Upper lobe of left lung (tissue), 6 donors: ENCODE measurements at regions not wholly inside any gene's neighbourhood (a gene's known extent, or its start where the extent isn't known, plus 50 kb on each side); places are given as distances from the start of the nearest gene placed in this dataset.
"Not testable (repeated sequence)": the region's sequence is repeated elsewhere in the genome, so short reads cannot be mapped to it uniquely, and the experiment has no call there.

Experiments used
- ATAC-seq, 2 donors: fragments of 200-7000 bp; cut with Tn5 transposase; one replicate each; pipeline ENCODE4 v1.9.1; 2022; ENCODE audit warnings: mild to moderate bottlenecking in 2 of 2, moderate library complexity in 2 of 2; ENCODE audit not compliant: low FRiP score in 2 of 2
- DNase-seq, 2 donors: peaks; one replicate each; pipeline ENCODE4 v3.0.0-alpha.2; 2019 to 2020
- H3K27ac ChIP-seq, 4 donors: fragments of 200-600 bp; sonication (generic); one replicate each; pipeline ENCODE4 v1.5.1; 2016 to 2019
- H3K27me3 ChIP-seq, 4 donors: fragments of 200-600 bp; sonication (generic); one replicate each; pipeline ENCODE4 v1.5.1; 2017 to 2019
- H3K36me3 ChIP-seq, 4 donors: fragments of 200-600 bp; sonication (generic); one replicate each; pipeline ENCODE4 v1.5.1; 2016 to 2019
- H3K4me1 ChIP-seq, 4 donors: fragments of 200-600 bp; sonication (generic); one replicate each; pipeline ENCODE4 v1.5.1; 2018 to 2019
- H3K4me3 ChIP-seq, 4 donors: fragments of 200-600 bp; sonication (generic); one replicate each; pipeline ENCODE4 v1.5.1; 2017 to 2019; ENCODE audit warnings: mild to moderate bottlenecking in 2 of 4, moderate library complexity in 1 of 4
- H3K9me3 ChIP-seq, 4 donors: fragments of 200-600 bp; sonication (generic); one replicate each; pipeline ENCODE4 v1.5.1; 2018 to 2019
- EP300 ChIP-seq, 4 donors: sonication (generic); formaldehyde crosslinking; IDR thresholded peaks; one replicate each; pipeline ENCODE4 v1.5.1; 2017; ENCODE audit warnings: antibody characterized with exemption in 4 of 4, control low read depth in 2 of 4
- POLR2A ChIP-seq, 4 donors: fragments of 450-650 bp; IDR thresholded peaks; one replicate each; pipeline ENCODE4 v1.5.1; 2016 to 2017; ENCODE audit warnings: antibody characterized with exemption in 4 of 4, mild to moderate bottlenecking in 2 of 4
- POLR2AphosphoS5 ChIP-seq, 2 donors: sonication (generic); formaldehyde crosslinking; IDR thresholded peaks; one replicate each; pipeline ENCODE4 v1.5.1; 2017; ENCODE audit warnings: antibody characterized with exemption in 2 of 2
- WGBS, 2 donors: methylation state at CpG; one replicate each; pipeline ENCODE4 v1.1.5; 2017 to 2018; 5-methylcytosine and 5-hydroxymethylcytosine counted together
- TF ChIP-seq, protein P1 (sequence below), 6 experiments: fragments of 450-650 bp in 4 of 6; fragments of 200-600 bp in 2 of 6; sonication (generic) in 2 of 6; IDR thresholded peaks; one replicate each; pipeline ENCODE4 v1.5.1; 2016 to 2019; ENCODE audit warnings: antibody characterized with exemption in 6 of 6
- donor health status: DM: no; HTN: no; CAD: no; lungs with moderate emphysema.
- donor health status: DM: no; HTN: yes; CAD: no; lungs with severe emphysema.

DNA sequence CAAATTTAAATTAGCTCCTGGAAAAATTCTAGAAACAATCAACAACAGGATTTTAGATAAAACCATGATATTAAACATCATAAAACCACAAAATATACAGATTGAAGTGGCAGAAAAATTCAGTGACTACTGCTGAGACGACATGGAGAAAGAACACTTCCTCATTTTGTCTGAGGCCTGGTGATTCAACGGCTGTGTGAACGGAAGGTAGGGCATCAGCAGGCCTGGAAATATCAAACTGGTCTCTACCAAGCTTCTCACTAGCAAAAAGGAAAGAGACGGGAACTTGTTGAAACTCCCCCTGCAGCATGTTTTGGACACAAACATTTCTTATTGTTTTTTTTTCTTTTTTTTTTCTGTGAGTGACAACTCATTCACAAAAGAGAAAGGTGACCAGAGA, 58.0 kb upstream of the AHI1 start:
- H3K4me1 ChIP-seq: no peaks in the 10 kb centered on the region
- H3K27me3 ChIP-seq: no peaks in the 10 kb centered on the region
- H3K4me3 ChIP-seq: no peak overlapping the region
- TF ChIP-seq EP300 (IDR thresholded peaks at IDR 0.05) (no peak), POLR2A (IDR thresholded peaks at IDR 0.05) (no peak), POLR2AphosphoS5 (IDR thresholded peaks at IDR 0.05) (no peak)
- TF ChIP-seq, protein P1, sequence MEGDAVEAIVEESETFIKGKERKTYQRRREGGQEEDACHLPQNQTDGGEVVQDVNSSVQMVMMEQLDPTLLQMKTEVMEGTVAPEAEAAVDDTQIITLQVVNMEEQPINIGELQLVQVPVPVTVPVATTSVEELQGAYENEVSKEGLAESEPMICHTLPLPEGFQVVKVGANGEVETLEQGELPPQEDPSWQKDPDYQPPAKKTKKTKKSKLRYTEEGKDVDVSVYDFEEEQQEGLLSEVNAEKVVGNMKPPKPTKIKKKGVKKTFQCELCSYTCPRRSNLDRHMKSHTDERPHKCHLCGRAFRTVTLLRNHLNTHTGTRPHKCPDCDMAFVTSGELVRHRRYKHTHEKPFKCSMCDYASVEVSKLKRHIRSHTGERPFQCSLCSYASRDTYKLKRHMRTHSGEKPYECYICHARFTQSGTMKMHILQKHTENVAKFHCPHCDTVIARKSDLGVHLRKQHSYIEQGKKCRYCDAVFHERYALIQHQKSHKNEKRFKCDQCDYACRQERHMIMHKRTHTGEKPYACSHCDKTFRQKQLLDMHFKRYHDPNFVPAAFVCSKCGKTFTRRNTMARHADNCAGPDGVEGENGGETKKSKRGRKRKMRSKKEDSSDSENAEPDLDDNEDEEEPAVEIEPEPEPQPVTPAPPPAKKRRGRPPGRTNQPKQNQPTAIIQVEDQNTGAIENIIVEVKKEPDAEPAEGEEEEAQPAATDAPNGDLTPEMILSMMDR (IDR thresholded peaks at IDR 0.05): no peak
- 59 to 66% methylated on average over 4 of the region's 4 CpGs for WGBS, 2 donors
- H3K9me3 ChIP-seq: no peaks in the 10 kb centered on the region
- no peak overlapping the region for H3K27ac ChIP-seq
- no peaks in the 10 kb centered on the region for H3K36me3 ChIP-seq
- ATAC-seq: no peak
- no peak for DNase-seq

DNA sequence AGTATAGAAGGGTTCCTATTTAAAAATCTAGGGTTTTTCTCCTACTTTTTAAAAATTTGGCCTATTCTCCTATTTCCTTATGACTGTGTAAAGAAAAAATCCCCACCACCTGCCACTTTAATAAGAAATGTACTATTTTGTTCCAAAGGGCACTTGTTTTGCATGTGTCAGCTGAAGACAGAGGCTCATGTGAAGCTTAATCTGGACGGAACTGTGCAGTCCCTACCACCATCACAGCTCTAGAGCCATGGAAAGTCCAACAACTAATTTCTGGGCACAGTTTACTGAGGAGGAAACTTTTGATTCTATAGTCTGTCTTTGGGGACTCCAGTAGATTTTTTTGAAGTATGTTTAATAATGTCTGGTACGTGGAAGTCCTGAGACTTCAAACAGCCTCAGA, 60.0 kb upstream of the AHI1 start:
- no peaks in the 10 kb centered on the region for H3K36me3 ChIP-seq
- no peaks in the 10 kb centered on the region for H3K9me3 ChIP-seq
- 91 to 92% methylated on average over 1 to 2 of the region's 2 CpGs for WGBS, 2 donors
- TF ChIP-seq EP300 (IDR thresholded peaks at IDR 0.05): no peak
- no peak for TF ChIP-seq POLR2A (IDR thresholded peaks at IDR 0.05)
- H3K27me3 ChIP-seq: no peaks in the 10 kb centered on the region
- no peak for ATAC-seq
- H3K27ac ChIP-seq: no peak overlapping the region
- DNase-seq: no peak
- H3K4me3 ChIP-seq: no peak overlapping the region
- no peaks in the 10 kb centered on the region for H3K4me1 ChIP-seq

DNA sequence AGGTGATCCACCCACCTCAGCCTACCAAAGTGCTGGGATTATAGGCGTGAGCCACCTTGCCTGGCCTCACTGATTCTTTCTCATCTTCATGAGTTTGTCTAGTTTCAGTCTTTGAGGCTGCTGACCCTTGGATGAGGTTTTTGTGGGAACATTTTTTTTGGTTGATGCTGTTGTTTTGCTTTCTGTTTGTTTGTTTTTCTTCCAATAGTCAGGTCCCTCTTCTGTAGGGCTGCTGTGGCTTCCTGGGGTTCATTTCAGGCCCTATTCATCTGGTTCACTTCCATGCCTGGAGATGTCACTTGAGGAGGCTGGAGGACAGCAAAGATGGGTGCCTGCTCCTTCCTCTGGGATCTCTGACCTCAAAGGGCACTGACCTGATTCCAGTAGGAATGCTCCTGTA, 68.1 kb upstream of the AHI1 start:
- H3K27me3 ChIP-seq, H3K9me3 ChIP-seq, DNase-seq, H3K27ac ChIP-seq, ATAC-seq, H3K4me3 ChIP-seq, H3K4me1 ChIP-seq, H3K36me3 ChIP-seq: not testable (repeated sequence)
- 83 to 100% methylated on average over 1 of the region's 1 CpG for WGBS, 2 donors

DNA sequence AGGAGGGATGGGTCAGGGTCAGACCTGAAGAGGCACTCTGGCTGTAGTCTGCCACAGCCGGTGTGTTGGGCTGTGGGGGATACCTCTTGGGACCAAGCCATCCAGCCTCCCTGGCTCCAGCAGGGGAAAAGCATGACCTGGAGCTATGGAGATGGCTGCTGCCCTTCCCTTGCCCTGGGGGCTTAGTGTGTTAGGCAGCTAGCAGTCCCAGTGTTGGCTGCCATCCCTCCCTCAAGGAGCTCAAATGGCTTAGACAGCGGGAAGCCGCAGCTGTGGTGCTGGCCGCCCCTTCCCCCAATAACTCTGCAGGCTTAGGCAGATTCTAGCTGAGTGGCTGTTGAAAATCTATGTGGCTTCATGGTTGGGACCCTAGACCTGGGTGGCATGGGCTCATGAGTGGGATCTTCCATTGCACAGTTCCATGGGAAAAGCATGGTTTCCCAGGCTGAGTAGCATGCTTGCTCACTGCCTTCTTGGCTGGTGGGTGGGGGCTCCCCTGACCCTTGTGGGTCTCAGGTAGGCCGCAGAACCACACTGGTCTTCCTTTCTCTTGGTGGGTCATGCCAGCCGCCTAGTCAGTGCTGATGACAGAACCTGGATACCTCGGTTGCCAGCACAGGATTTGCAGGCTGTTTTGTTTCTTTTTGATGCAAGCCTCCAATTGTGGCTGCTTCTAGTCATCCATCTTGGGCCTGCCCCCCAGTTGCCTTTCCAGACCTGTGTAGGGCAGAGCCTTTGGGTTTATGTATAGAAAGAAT, 69.0 kb upstream of the AHI1 start:
- 93 to 94% methylated on average over 4 to 7 of the region's 7 CpGs for WGBS, 2 donors
- Histone ChIP-seq H3K36me3 (no peaks in the 10 kb centered on the region), H3K27ac (no peak overlapping the region), H3K4me3 (no peak overlapping the region), H3K4me1 (no peaks in the 10 kb centered on the region), H3K27me3 (no peaks in the 10 kb centered on the region), H3K9me3 (no peaks in the 10 kb centered on the region)
- DNase-seq (peak in 1 of 2 donors; percentile 18), ATAC-seq (no peak)
- TF ChIP-seq, protein P1 (IDR thresholded peaks at IDR 0.05): no peak
- no peak for TF ChIP-seq EP300 (IDR thresholded peaks at IDR 0.05)
- no peak for TF ChIP-seq POLR2AphosphoS5 (IDR thresholded peaks at IDR 0.05)
- no peak for TF ChIP-seq POLR2A (IDR thresholded peaks at IDR 0.05)

DNA sequence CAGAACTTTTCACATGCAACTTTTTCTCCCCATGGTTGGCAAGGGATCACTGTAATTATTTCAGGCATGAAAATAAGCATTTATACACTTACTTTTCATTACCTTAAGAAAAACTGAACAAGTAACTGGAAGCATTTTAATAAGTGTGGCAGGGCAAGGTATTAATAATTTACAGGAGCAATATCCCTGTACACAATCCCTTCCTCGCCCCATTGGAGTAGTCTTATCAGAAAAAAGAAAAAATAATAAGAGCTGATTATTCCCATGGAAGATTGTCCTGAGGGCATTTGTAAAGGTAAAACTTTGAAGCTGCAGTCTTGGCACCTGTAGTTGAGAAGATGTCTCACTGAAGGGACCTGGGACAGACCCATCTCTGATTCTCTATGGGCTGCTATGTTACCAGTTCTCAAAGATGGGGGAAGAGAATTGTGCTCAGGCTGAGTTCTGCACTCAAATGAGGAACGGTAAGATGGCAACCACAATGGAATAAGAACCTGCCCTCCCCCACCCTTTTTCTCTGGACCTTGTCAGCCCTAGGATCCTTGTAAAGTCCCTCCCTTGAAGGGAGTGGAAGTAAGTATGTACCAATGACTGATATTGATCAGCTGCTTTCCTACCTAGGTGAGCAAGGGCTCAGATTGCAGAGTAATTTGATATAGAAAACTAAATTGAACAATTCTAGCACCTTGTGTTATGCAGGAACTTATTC, 70.0 kb upstream of the AHI1 start:
- TF ChIP-seq, protein P1 (IDR thresholded peaks at IDR 0.05): no peak
- no peak for TF ChIP-seq POLR2A (IDR thresholded peaks at IDR 0.05)
- TF ChIP-seq EP300 (IDR thresholded peaks at IDR 0.05): no peak
- TF ChIP-seq POLR2AphosphoS5 (IDR thresholded peaks at IDR 0.05): no peak
- WGBS, 2 donors: 78 to 81% methylated on average over 2 of the region's 2 CpGs
- no peaks in the 10 kb centered on the region for H3K9me3 ChIP-seq
- H3K36me3 ChIP-seq: no peaks in the 10 kb centered on the region
- no peak for ATAC-seq
- H3K4me3 ChIP-seq: no peak overlapping the region
- H3K27ac ChIP-seq: no peak overlapping the region
- H3K27me3 ChIP-seq: no peaks in the 10 kb centered on the region
- no peaks in the 10 kb centered on the region for H3K4me1 ChIP-seq
- DNase-seq: no peak
